ENCODE measurements at regions not wholly inside any gene's neighbourhood (a gene's known extent, or its start where the extent isn't known, plus 50 kb on each side); places are given as distances from the start of the nearest gene placed in this dataset.
"Not testable (repeated sequence)": the region's sequence is repeated elsewhere in the genome, so short reads cannot be mapped to it uniquely, and the experiment has no call there.

GRCh38 chr1:118511922-118512321 lies 326.9 kb upstream of the SPAG17 start:
- H3K4me1 ChIP-seq (ENCODE audit: control extremely low read depth in 1 of 4, control insufficient read depth in 4 of 4, insufficient read depth in 4 of 4, low read length in 3 of 4); H3K9me3 ChIP-seq (ENCODE audit: control extremely low read depth in 1 of 5, control insufficient read depth in 4 of 5, insufficient read depth in 2 of 5, low read depth in 1 of 5, low read length in 4 of 5); H3K4me3 ChIP-seq (ENCODE audit: control insufficient read depth in 1 of 7, extremely low read depth in 1 of 7, insufficient read depth in 4 of 7, low read depth in 2 of 7, low read length in 6 of 7); H3K27me3 ChIP-seq (replicated peaks in 2 of 5; ENCODE audit: control insufficient read depth in 4 of 5, insufficient read depth in 5 of 5, low read length in 4 of 5); DNase-seq; POLR2A ChIA-PET; H3K27ac ChIP-seq (ENCODE audit: insufficient read depth in 1 of 2, low read depth in 1 of 2, low read length in 2 of 2, poor library complexity in 1 of 2, severe bottlenecking in 2 of 2); CTCF ChIA-PET; H3K36me3 ChIP-seq (ENCODE audit: control insufficient read depth in 4 of 4, insufficient read depth in 4 of 4, low read length in 3 of 4): not testable (repeated sequence)
- WGBS (ENCODE audit: insufficient coverage) = no CpG with 5 or more reads among the region's 1 CpG

DNA sequence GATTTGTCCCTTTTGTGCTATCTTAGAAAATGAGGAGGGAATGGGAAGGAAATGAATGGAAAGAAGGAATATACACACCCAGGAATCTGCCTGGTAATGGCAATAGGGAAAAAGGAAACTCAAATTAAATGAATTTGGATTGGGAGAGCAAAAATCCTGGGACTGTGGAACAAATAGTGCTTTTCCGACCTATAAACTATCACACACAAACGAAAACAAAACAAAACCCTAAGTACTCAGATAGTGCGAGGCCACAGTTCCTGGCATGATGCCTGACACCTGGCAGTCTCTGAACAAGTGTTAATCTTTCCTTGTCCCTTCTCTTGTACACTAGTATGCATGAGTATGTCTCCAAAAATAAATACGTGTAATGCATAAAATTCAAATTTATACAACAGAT lies 319.8 kb upstream of the SPAG17 start:
- no peak for DNase-seq
- CTCF ChIA-PET = no interaction called here
- POLR2A ChIA-PET = no interaction called here
- no peak overlapping the region for H3K4me3 ChIP-seq (ENCODE audit: control insufficient read depth in 1 of 7, extremely low read depth in 1 of 7, insufficient read depth in 4 of 7, low read depth in 2 of 7, low read length in 6 of 7)
- no peaks in the 10 kb centered on the region for H3K27me3 ChIP-seq (replicated peaks in 2 of 5; ENCODE audit: control insufficient read depth in 4 of 5, insufficient read depth in 5 of 5, low read length in 4 of 5)
- no peaks in the 10 kb centered on the region for H3K36me3 ChIP-seq (ENCODE audit: control insufficient read depth in 4 of 4, insufficient read depth in 4 of 4, low read length in 3 of 4)
- no peak overlapping the region for H3K27ac ChIP-seq (ENCODE audit: insufficient read depth in 1 of 2, low read depth in 1 of 2, low read length in 2 of 2, poor library complexity in 1 of 2, severe bottlenecking in 2 of 2)
- no peaks in the 10 kb centered on the region for H3K9me3 ChIP-seq (ENCODE audit: control extremely low read depth in 1 of 5, control insufficient read depth in 4 of 5, insufficient read depth in 2 of 5, low read depth in 1 of 5, low read length in 4 of 5)
- WGBS (ENCODE audit: insufficient coverage) = no CpG with 5 or more reads among the region's 4 CpGs
- H3K4me1 ChIP-seq (ENCODE audit: control extremely low read depth in 1 of 4, control insufficient read depth in 4 of 4, insufficient read depth in 4 of 4, low read length in 3 of 4) = no peaks in the 10 kb centered on the region

GRCh38 chr1:118504221-118504644 lies 319.2 kb upstream of the SPAG17 start:
- whole genome bisulfite sequencing (ENCODE audit: insufficient coverage) = 0% methylated on average over 2 of the region's 2 CpGs
- H3K9me3 ChIP-seq (ENCODE audit: control extremely low read depth in 1 of 5, control insufficient read depth in 4 of 5, insufficient read depth in 2 of 5, low read depth in 1 of 5, low read length in 4 of 5) = no peaks in the 10 kb centered on the region
- H3K4me3 ChIP-seq (ENCODE audit: control insufficient read depth in 1 of 7, extremely low read depth in 1 of 7, insufficient read depth in 4 of 7, low read depth in 2 of 7, low read length in 6 of 7) = no peak overlapping the region
- CTCF ChIA-PET = interaction anchor here (0.8 kb wide), 1 partner anchor 19 kb away, joined by 3 read pairs; no protein-coding TSS in a partner anchor
- no peak overlapping the region for H3K27ac ChIP-seq (ENCODE audit: insufficient read depth in 1 of 2, low read depth in 1 of 2, low read length in 2 of 2, poor library complexity in 1 of 2, severe bottlenecking in 2 of 2)
- POLR2A ChIA-PET = no interaction called here
- H3K4me1 ChIP-seq (ENCODE audit: control extremely low read depth in 1 of 4, control insufficient read depth in 4 of 4, insufficient read depth in 4 of 4, low read length in 3 of 4) = no peaks in the 10 kb centered on the region
- H3K27me3 ChIP-seq (replicated peaks in 2 of 5; ENCODE audit: control insufficient read depth in 4 of 5, insufficient read depth in 5 of 5, low read length in 4 of 5) = no peaks in the 10 kb centered on the region
- no peaks in the 10 kb centered on the region for H3K36me3 ChIP-seq (ENCODE audit: control insufficient read depth in 4 of 4, insufficient read depth in 4 of 4, low read length in 3 of 4)
- DNase-seq = no peak

GRCh38 chr1:118503752-118504151 lies 318.7 kb upstream of the SPAG17 start:
- ChIA-PET CTCF (interaction anchor here (0.8 kb wide), 1 partner anchor 19 kb away, joined by 3 read pairs; no protein-coding TSS in a partner anchor), POLR2A (no interaction called here)
- H3K36me3 ChIP-seq (ENCODE audit: control insufficient read depth in 4 of 4, insufficient read depth in 4 of 4, low read length in 3 of 4) = no peaks in the 10 kb centered on the region
- H3K4me1 ChIP-seq (ENCODE audit: control extremely low read depth in 1 of 4, control insufficient read depth in 4 of 4, insufficient read depth in 4 of 4, low read length in 3 of 4) = no peaks in the 10 kb centered on the region
- no peak overlapping the region for H3K27ac ChIP-seq (ENCODE audit: insufficient read depth in 1 of 2, low read depth in 1 of 2, low read length in 2 of 2, poor library complexity in 1 of 2, severe bottlenecking in 2 of 2)
- H3K27me3 ChIP-seq (replicated peaks in 2 of 5; ENCODE audit: control insufficient read depth in 4 of 5, insufficient read depth in 5 of 5, low read length in 4 of 5) = no peaks in the 10 kb centered on the region
- no peaks in the 10 kb centered on the region for H3K9me3 ChIP-seq (ENCODE audit: control extremely low read depth in 1 of 5, control insufficient read depth in 4 of 5, insufficient read depth in 2 of 5, low read depth in 1 of 5, low read length in 4 of 5)
- no peak for DNase-seq
- no peak overlapping the region for H3K4me3 ChIP-seq (ENCODE audit: control insufficient read depth in 1 of 7, extremely low read depth in 1 of 7, insufficient read depth in 4 of 7, low read depth in 2 of 7, low read length in 6 of 7)

DNA sequence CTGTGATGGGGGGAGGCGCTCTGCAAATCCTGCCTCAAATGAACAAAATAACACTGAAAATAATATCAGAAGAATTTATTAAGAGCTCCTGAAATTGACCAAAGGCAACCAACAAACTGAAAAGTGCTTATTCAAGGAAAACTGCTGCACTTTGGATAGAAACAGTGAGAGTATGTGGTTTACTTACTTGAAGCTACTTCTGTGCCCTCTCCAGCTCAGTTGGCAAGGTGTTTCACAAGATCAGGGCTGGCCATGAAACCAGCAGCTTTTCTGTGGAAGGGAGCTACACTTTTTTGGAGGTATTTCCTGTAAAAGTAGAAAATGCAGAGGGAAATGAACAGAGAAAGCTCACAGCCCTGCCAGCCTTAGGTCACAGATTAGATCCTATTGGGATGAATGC lies 310.0 kb upstream of the SPAG17 start:
- DNase-seq = no peak
- Histone ChIP-seq H3K4me1 (ENCODE audit: control extremely low read depth in 1 of 4, control insufficient read depth in 4 of 4, insufficient read depth in 4 of 4, low read length in 3 of 4) (no peaks in the 10 kb centered on the region), H3K36me3 (ENCODE audit: control insufficient read depth in 4 of 4, insufficient read depth in 4 of 4, low read length in 3 of 4) (no peaks in the 10 kb centered on the region), H3K9me3 (ENCODE audit: control extremely low read depth in 1 of 5, control insufficient read depth in 4 of 5, insufficient read depth in 2 of 5, low read depth in 1 of 5, low read length in 4 of 5) (no peaks in the 10 kb centered on the region), H3K27me3 (replicated peaks in 2 of 5; ENCODE audit: control insufficient read depth in 4 of 5, insufficient read depth in 5 of 5, low read length in 4 of 5) (no peaks in the 10 kb centered on the region), H3K4me3 (ENCODE audit: control insufficient read depth in 1 of 7, extremely low read depth in 1 of 7, insufficient read depth in 4 of 7, low read depth in 2 of 7, low read length in 6 of 7) (no peak overlapping the region), H3K27ac (ENCODE audit: insufficient read depth in 1 of 2, low read depth in 1 of 2, low read length in 2 of 2, poor library complexity in 1 of 2, severe bottlenecking in 2 of 2) (no peak overlapping the region)
- WGBS (ENCODE audit: insufficient coverage) = no CpG with 5 or more reads among the region's 1 CpG
- CTCF ChIA-PET = no interaction called here
- POLR2A ChIA-PET = no interaction called here

DNA sequence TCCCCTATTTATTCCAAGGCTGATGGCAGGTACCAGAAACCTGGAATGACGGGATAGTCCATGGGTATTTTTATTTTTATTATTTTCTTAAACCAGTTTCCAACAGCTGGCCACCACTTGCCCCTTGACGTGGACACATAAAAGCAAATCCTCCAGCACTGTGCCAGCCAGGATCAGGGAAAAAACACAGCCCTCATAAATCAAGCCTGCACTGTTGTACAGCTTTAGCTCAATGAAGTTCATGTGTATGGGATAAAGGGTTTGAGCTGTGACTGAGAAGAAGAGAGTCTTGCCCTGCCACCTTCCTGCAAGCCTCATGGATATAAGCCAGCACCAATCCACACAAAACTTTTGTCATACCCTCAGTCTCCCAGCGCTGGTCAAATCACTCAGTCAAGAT lies 303.8 kb upstream of the SPAG17 start:
- POLR2A ChIA-PET = no interaction called here
- 80% methylated on average over 1 of the region's 3 CpGs for WGBS (ENCODE audit: insufficient coverage)

GRCh38 chr1:118487932-118488331 lies 302.9 kb upstream of the SPAG17 start:
- POLR2A ChIA-PET = no interaction called here
- no peaks in the 10 kb centered on the region for H3K36me3 ChIP-seq (ENCODE audit: control insufficient read depth in 4 of 4, insufficient read depth in 4 of 4, low read length in 3 of 4)
- no peak overlapping the region for H3K4me3 ChIP-seq (ENCODE audit: control insufficient read depth in 1 of 7, extremely low read depth in 1 of 7, insufficient read depth in 4 of 7, low read depth in 2 of 7, low read length in 6 of 7)
- H3K9me3 ChIP-seq (ENCODE audit: control extremely low read depth in 1 of 5, control insufficient read depth in 4 of 5, insufficient read depth in 2 of 5, low read depth in 1 of 5, low read length in 4 of 5) = no peaks in the 10 kb centered on the region
- H3K4me1 ChIP-seq (ENCODE audit: control extremely low read depth in 1 of 4, control insufficient read depth in 4 of 4, insufficient read depth in 4 of 4, low read length in 3 of 4) = no peaks in the 10 kb centered on the region
- H3K27me3 ChIP-seq (replicated peaks in 2 of 5; ENCODE audit: control insufficient read depth in 4 of 5, insufficient read depth in 5 of 5, low read length in 4 of 5) = no peaks in the 10 kb centered on the region
- CTCF ChIA-PET = no interaction called here
- no CpG with 5 or more reads among the region's 2 CpGs for WGBS (ENCODE audit: insufficient coverage)
- no peak for DNase-seq
- no peak overlapping the region for H3K27ac ChIP-seq (ENCODE audit: insufficient read depth in 1 of 2, low read depth in 1 of 2, low read length in 2 of 2, poor library complexity in 1 of 2, severe bottlenecking in 2 of 2)

More for the DNA sequence above, 303.8 kb upstream of the SPAG17 start:
- no peaks in the 10 kb centered on the region for H3K9me3 ChIP-seq (ENCODE audit: control extremely low read depth in 1 of 5, control insufficient read depth in 4 of 5, insufficient read depth in 2 of 5, low read depth in 1 of 5, low read length in 4 of 5)
- H3K4me3 ChIP-seq (ENCODE audit: control insufficient read depth in 1 of 7, extremely low read depth in 1 of 7, insufficient read depth in 4 of 7, low read depth in 2 of 7, low read length in 6 of 7) = no peak overlapping the region
- DNase-seq = no peak
- CTCF ChIA-PET = no interaction called here
- H3K4me1 ChIP-seq (ENCODE audit: control extremely low read depth in 1 of 4, control insufficient read depth in 4 of 4, insufficient read depth in 4 of 4, low read length in 3 of 4) = no peaks in the 10 kb centered on the region
- no peaks in the 10 kb centered on the region for H3K27me3 ChIP-seq (replicated peaks in 2 of 5; ENCODE audit: control insufficient read depth in 4 of 5, insufficient read depth in 5 of 5, low read length in 4 of 5)
- no peaks in the 10 kb centered on the region for H3K36me3 ChIP-seq (ENCODE audit: control insufficient read depth in 4 of 4, insufficient read depth in 4 of 4, low read length in 3 of 4)
- H3K27ac ChIP-seq (ENCODE audit: insufficient read depth in 1 of 2, low read depth in 1 of 2, low read length in 2 of 2, poor library complexity in 1 of 2, severe bottlenecking in 2 of 2) = no peak overlapping the region

Data from common myeloid progenitor, CD34-positive (primary cell).